WTC11 (cell line): ENCODE measurements at regions not wholly inside any gene's neighbourhood (a gene's known extent, or its start where the extent isn't known, plus 50 kb on each side); places are given as distances from the start of the nearest gene placed in this dataset.

Experiments used
- ATAC-seq: fragments of 200-7000 bp; cut with Tn5 transposase; 2 replicates; pipeline ENCODE4 v1.10.0; 2021; ENCODE audit warnings: mild to moderate bottlenecking, moderate library complexity
- CTCF ChIA-PET: fragments of 300-600 bp; sonication (Branson Sonifier 250); formaldehyde crosslinking; loops from one replicate; lab custom pipeline; 2021; ENCODE audit warnings: antibody characterized with exemption; lab: Charles Lee
- POLR2A ChIA-PET: fragments of 350-600 bp; sonication (Branson Sonifier 250); formaldehyde crosslinking; loops from one replicate; lab custom pipeline; 2021; ENCODE audit warnings: antibody characterized with exemption; lab: Charles Lee
- DNase-seq: peaks from one replicate; pipeline ENCODE4 v3.0.0; 2021; ENCODE audit warnings: low spot score
- H3K27ac Mint-ChIP-seq: 2 replicates; pipeline ENCODE4 v1.8.0; 2021; ENCODE audit warnings: mixed read lengths
- H3K27me3 Mint-ChIP-seq: 2 replicates; pipeline ENCODE4 v1.8.0; 2021; ENCODE audit warnings: low read depth, mild to moderate bottlenecking, moderate library complexity, mixed read lengths
- H3K36me3 Mint-ChIP-seq: 2 replicates; pipeline ENCODE4 v1.8.0; 2021; ENCODE audit warnings: mixed read lengths
- H3K4me1 Mint-ChIP-seq: 2 replicates; pipeline ENCODE4 v1.8.0; 2022; ENCODE audit warnings: mixed read lengths
- H3K4me3 Mint-ChIP-seq: 2 replicates; pipeline ENCODE4 v1.8.0; 2021; ENCODE audit warnings: mild to moderate bottlenecking, moderate library complexity, mixed read lengths
- H3K9me3 Mint-ChIP-seq: 2 replicates; pipeline ENCODE4 v1.8.0; 2021; ENCODE audit warnings: mixed read lengths
- ELF4 ChIP-seq: sonication (generic); formaldehyde crosslinking; IDR thresholded peaks from 2 replicates; pipeline ENCODE4 v1.8.1; 2022; ENCODE audit warnings: low read depth, mild to moderate bottlenecking, moderate library complexity, missing genetic modification reagents
- GABPB1 ChIP-seq: sonication (generic); formaldehyde crosslinking; IDR thresholded peaks from 2 replicates; pipeline ENCODE4 v1.8.1; 2023; ENCODE audit warnings: mild to moderate bottlenecking, missing genetic modification reagents
- KAT7 ChIP-seq: sonication (generic); formaldehyde crosslinking; IDR thresholded peaks from 2 replicates; pipeline ENCODE4 v1.8.1; 2023; ENCODE audit warnings: missing genetic modification reagents, mild to moderate bottlenecking, borderline replicate concordance
- NFATC4 ChIP-seq: fragments of 250-450 bp; sonication (Bioruptor Pico); IDR thresholded peaks from 2 replicates; pipeline ENCODE4 v1.9.0; 2021; ENCODE audit warnings: mild to moderate bottlenecking
- RELA ChIP-seq: sonication (generic); formaldehyde crosslinking; IDR thresholded peaks from 2 replicates; pipeline ENCODE4 v1.8.1; 2022; ENCODE audit warnings: missing genetic modification reagents, mild to moderate bottlenecking, borderline replicate concordance
- ZNF138 ChIP-seq: sonication (generic); formaldehyde crosslinking; conservative IDR thresholded peaks from 2 replicates; pipeline ENCODE4 v1.8.1; 2022; ENCODE audit warnings: mild to moderate bottlenecking, moderate library complexity, missing genetic modification reagents
- ZNF317 ChIP-seq: sonication (generic); formaldehyde crosslinking; IDR thresholded peaks from 2 replicates; pipeline ENCODE4 v1.8.1; 2023; ENCODE audit warnings: low read depth, mild to moderate bottlenecking, moderate library complexity, missing genetic modification reagents, borderline replicate concordance
- ZNF671 ChIP-seq: fragments of 250-450 bp; sonication (Bioruptor Pico); IDR thresholded peaks from 2 replicates; pipeline ENCODE4 v1.8.0; 2021; ENCODE audit warnings: mild to moderate bottlenecking
- TF ChIP-seq, protein P1 (sequence below): sonication (generic); formaldehyde crosslinking; IDR thresholded peaks from 2 replicates; pipeline ENCODE4 v1.8.1; 2022; ENCODE audit warnings: low read depth, mild to moderate bottlenecking, moderate library complexity, missing genetic modification reagents, borderline replicate concordance
- TF ChIP-seq, protein P2 (sequence below): sonication (generic); formaldehyde crosslinking; IDR thresholded peaks from 2 replicates; pipeline ENCODE4 v1.8.1; 2022; ENCODE audit warnings: missing genetic modification reagents, borderline replicate concordance
- TF ChIP-seq, protein P3 (sequence below): sonication (generic); formaldehyde crosslinking; IDR thresholded peaks from 2 replicates; pipeline ENCODE4 v1.8.0; 2023; ENCODE audit warnings: mild to moderate bottlenecking, missing genetic modification reagents
- TF ChIP-seq, protein P4 (sequence below): sonication (generic); formaldehyde crosslinking; IDR thresholded peaks from 2 replicates; pipeline ENCODE4 v1.8.0; 2023; ENCODE audit warnings: missing genetic modification reagents
- TF ChIP-seq, protein P5 (sequence below): sonication (generic); formaldehyde crosslinking; IDR thresholded peaks from 2 replicates; pipeline ENCODE4 v1.8.0; 2022; ENCODE audit warnings: mild to moderate bottlenecking, missing genetic modification reagents
- TF ChIP-seq, protein P6 (sequence below): sonication (generic); formaldehyde crosslinking; IDR thresholded peaks from 2 replicates; pipeline ENCODE4 v1.8.1; 2023; ENCODE audit warnings: mild to moderate bottlenecking, missing genetic modification reagents, borderline replicate concordance
- TF ChIP-seq, protein P7 (sequence below): sonication (generic); formaldehyde crosslinking; IDR thresholded peaks from 2 replicates; pipeline ENCODE4 v1.8.0; 2022; ENCODE audit warnings: missing genetic modification reagents

DNA sequence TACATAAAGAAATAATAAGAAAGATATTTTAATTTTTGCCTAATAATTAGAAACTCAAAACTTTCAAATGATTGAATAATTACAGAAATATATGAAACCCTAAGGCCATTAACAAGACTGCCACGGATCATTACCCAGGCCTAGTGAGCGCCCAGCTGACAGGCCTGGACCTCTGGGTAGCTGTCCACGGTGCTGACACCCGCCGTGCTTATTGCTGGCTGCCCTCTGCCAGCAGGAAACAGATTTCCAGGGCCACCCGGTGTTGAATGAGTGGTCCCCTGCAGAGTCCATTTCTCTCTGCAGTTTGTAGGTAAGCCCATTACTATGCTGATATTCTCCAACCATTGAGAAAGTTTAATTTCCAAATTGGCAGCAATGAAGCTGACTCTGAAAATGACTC, 254.4 kb upstream of the GJB5 start (continued):
- TF ChIP-seq, protein P1, sequence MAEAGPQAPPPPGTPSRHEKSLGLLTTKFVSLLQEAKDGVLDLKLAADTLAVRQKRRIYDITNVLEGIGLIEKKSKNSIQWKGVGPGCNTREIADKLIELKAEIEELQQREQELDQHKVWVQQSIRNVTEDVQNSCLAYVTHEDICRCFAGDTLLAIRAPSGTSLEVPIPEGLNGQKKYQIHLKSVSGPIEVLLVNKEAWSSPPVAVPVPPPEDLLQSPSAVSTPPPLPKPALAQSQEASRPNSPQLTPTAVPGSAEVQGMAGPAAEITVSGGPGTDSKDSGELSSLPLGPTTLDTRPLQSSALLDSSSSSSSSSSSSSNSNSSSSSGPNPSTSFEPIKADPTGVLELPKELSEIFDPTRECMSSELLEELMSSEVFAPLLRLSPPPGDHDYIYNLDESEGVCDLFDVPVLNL (CRISPR knock-in tag): no peak
- TF ChIP-seq KAT7 (CRISPR knock-in tag): no peak
- TF ChIP-seq GABPB1 (CRISPR knock-in tag): no peak
- TF ChIP-seq, protein P2, sequence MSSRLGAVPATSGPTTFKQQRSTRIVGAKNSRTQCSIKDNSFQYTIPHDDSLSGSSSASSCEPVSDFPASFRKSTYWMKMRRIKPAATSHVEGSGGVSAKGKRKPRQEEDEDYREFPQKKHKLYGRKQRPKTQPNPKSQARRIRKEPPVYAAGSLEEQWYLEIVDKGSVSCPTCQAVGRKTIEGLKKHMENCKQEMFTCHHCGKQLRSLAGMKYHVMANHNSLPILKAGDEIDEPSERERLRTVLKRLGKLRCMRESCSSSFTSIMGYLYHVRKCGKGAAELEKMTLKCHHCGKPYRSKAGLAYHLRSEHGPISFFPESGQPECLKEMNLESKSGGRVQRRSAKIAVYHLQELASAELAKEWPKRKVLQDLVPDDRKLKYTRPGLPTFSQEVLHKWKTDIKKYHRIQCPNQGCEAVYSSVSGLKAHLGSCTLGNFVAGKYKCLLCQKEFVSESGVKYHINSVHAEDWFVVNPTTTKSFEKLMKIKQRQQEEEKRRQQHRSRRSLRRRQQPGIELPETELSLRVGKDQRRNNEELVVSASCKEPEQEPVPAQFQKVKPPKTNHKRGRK (CRISPR knock-in tag): no peak
- TF ChIP-seq, protein P3, sequence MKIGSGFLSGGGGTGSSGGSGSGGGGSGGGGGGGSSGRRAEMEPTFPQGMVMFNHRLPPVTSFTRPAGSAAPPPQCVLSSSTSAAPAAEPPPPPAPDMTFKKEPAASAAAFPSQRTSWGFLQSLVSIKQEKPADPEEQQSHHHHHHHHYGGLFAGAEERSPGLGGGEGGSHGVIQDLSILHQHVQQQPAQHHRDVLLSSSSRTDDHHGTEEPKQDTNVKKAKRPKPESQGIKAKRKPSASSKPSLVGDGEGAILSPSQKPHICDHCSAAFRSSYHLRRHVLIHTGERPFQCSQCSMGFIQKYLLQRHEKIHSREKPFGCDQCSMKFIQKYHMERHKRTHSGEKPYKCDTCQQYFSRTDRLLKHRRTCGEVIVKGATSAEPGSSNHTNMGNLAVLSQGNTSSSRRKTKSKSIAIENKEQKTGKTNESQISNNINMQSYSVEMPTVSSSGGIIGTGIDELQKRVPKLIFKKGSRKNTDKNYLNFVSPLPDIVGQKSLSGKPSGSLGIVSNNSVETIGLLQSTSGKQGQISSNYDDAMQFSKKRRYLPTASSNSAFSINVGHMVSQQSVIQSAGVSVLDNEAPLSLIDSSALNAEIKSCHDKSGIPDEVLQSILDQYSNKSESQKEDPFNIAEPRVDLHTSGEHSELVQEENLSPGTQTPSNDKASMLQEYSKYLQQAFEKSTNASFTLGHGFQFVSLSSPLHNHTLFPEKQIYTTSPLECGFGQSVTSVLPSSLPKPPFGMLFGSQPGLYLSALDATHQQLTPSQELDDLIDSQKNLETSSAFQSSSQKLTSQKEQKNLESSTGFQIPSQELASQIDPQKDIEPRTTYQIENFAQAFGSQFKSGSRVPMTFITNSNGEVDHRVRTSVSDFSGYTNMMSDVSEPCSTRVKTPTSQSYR (CRISPR knock-in tag): no peak
- peak; percentile 75; the same call in 1 of the 2 replicates for TF ChIP-seq RELA (CRISPR knock-in tag)
- TF ChIP-seq, protein P4, sequence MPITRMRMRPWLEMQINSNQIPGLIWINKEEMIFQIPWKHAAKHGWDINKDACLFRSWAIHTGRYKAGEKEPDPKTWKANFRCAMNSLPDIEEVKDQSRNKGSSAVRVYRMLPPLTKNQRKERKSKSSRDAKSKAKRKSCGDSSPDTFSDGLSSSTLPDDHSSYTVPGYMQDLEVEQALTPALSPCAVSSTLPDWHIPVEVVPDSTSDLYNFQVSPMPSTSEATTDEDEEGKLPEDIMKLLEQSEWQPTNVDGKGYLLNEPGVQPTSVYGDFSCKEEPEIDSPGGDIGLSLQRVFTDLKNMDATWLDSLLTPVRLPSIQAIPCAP: peak; percentile 75; the same call in 1 of the 2 replicates

DNA sequence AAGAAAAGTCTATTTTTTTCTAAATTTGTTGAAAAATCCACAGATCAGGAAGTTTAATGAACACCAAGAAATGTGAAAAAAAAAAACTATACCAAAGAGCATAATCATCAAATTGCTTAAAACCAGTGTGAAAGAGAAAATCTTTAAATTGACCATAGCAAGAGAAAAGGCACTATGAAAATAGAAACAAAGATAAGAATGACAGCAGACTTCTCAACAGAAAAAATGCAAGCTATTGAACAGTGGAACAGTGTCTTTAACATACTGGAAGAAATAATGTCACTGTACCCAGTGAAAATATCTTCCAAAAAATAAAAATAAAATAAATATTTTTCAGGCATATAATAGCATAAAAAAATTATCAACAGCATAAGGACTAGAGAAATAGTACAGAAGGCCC, 243.0 kb upstream of the GJB5 start:
- no peak for ATAC-seq
- H3K4me3 Mint-ChIP-seq: no peak overlapping the region
- POLR2A ChIA-PET: no interaction called here
- H3K4me1 Mint-ChIP-seq: no peaks in the 10 kb centered on the region
- H3K27me3 Mint-ChIP-seq: peaks cover 8% of the 10 kb centered on the region
- no peak overlapping the region for H3K27ac Mint-ChIP-seq
- H3K9me3 Mint-ChIP-seq: peaks cover 73% of the 10 kb centered on the region
- DNase-seq: no peak
- H3K36me3 Mint-ChIP-seq: peaks cover 17% of the 10 kb centered on the region
- CTCF ChIA-PET: no interaction called here
- TF ChIP-seq, protein P5, sequence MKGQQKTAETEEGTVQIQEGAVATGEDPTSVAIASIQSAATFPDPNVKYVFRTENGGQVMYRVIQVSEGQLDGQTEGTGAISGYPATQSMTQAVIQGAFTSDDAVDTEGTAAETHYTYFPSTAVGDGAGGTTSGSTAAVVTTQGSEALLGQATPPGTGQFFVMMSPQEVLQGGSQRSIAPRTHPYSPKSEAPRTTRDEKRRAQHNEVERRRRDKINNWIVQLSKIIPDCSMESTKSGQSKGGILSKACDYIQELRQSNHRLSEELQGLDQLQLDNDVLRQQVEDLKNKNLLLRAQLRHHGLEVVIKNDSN (CRISPR knock-in tag): no peak
- TF ChIP-seq, protein P6, sequence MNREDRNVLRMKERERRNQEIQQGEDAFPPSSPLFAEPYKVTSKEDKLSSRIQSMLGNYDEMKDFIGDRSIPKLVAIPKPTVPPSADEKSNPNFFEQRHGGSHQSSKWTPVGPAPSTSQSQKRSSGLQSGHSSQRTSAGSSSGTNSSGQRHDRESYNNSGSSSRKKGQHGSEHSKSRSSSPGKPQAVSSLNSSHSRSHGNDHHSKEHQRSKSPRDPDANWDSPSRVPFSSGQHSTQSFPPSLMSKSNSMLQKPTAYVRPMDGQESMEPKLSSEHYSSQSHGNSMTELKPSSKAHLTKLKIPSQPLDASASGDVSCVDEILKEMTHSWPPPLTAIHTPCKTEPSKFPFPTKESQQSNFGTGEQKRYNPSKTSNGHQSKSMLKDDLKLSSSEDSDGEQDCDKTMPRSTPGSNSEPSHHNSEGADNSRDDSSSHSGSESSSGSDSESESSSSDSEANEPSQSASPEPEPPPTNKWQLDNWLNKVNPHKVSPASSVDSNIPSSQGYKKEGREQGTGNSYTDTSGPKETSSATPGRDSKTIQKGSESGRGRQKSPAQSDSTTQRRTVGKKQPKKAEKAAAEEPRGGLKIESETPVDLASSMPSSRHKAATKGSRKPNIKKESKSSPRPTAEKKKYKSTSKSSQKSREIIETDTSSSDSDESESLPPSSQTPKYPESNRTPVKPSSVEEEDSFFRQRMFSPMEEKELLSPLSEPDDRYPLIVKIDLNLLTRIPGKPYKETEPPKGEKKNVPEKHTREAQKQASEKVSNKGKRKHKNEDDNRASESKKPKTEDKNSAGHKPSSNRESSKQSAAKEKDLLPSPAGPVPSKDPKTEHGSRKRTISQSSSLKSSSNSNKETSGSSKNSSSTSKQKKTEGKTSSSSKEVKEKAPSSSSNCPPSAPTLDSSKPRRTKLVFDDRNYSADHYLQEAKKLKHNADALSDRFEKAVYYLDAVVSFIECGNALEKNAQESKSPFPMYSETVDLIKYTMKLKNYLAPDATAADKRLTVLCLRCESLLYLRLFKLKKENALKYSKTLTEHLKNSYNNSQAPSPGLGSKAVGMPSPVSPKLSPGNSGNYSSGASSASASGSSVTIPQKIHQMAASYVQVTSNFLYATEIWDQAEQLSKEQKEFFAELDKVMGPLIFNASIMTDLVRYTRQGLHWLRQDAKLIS (CRISPR knock-in tag): no peak
- TF ChIP-seq ZNF671 (no peak), ZNF317 (CRISPR knock-in tag) (peak; percentile 98), NFATC4 (CRISPR knock-in tag) (no peak), ZNF138 (CRISPR knock-in tag) (no peak), ELF4 (CRISPR knock-in tag) (no peak)
- TF ChIP-seq, protein P7, sequence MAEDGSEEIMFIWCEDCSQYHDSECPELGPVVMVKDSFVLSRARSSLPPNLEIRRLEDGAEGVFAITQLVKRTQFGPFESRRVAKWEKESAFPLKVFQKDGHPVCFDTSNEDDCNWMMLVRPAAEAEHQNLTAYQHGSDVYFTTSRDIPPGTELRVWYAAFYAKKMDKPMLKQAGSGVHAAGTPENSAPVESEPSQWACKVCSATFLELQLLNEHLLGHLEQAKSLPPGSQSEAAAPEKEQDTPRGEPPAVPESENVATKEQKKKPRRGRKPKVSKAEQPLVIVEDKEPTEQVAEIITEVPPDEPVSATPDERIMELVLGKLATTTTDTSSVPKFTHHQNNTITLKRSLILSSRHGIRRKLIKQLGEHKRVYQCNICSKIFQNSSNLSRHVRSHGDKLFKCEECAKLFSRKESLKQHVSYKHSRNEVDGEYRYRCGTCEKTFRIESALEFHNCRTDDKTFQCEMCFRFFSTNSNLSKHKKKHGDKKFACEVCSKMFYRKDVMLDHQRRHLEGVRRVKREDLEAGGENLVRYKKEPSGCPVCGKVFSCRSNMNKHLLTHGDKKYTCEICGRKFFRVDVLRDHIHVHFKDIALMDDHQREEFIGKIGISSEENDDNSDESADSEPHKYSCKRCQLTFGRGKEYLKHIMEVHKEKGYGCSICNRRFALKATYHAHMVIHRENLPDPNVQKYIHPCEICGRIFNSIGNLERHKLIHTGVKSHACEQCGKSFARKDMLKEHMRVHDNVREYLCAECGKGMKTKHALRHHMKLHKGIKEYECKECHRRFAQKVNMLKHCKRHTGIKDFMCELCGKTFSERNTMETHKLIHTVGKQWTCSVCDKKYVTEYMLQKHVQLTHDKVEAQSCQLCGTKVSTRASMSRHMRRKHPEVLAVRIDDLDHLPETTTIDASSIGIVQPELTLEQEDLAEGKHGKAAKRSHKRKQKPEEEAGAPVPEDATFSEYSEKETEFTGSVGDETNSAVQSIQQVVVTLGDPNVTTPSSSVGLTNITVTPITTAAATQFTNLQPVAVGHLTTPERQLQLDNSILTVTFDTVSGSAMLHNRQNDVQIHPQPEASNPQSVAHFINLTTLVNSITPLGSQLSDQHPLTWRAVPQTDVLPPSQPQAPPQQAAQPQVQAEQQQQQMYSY (CRISPR knock-in tag): no peak
- TF ChIP-seq, all 79 proteins: peak for 1
